HG02870 (cell line): ENCODE measurements at regions not wholly inside any gene's neighbourhood (a gene's known extent, or its start where the extent isn't known, plus 50 kb on each side); places are given as distances from the start of the nearest gene placed in this dataset.

Experiments used
- ATAC-seq: cut with Tn5 transposase; IDR thresholded peaks from one replicate; pipeline ENCODE4 v1.9.1; 2021; ENCODE audit warnings: mild to moderate bottlenecking, moderate library complexity; ENCODE audit not compliant: unreplicated experiment

DNA sequence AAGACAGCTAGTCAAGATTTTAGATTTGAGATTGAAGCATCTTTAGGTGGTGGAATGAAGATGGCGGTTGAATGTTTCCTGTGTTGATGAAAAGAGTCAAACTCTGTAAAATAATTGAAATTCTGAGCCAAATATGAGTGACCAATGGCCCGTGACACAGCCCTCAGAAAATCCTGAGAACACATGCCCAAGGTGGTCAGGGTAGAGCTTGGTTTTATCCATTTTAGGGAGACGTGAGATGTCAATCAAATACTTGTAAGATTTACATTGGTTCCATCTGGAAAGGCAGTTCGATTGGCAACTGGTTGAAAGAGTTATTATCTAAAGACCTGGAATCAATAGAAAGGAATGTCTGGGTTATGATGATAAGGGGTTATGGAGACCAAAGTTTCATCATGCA is 198.0 kb upstream of the AGAP1 start:
- ATAC-seq = no peak

DNA sequence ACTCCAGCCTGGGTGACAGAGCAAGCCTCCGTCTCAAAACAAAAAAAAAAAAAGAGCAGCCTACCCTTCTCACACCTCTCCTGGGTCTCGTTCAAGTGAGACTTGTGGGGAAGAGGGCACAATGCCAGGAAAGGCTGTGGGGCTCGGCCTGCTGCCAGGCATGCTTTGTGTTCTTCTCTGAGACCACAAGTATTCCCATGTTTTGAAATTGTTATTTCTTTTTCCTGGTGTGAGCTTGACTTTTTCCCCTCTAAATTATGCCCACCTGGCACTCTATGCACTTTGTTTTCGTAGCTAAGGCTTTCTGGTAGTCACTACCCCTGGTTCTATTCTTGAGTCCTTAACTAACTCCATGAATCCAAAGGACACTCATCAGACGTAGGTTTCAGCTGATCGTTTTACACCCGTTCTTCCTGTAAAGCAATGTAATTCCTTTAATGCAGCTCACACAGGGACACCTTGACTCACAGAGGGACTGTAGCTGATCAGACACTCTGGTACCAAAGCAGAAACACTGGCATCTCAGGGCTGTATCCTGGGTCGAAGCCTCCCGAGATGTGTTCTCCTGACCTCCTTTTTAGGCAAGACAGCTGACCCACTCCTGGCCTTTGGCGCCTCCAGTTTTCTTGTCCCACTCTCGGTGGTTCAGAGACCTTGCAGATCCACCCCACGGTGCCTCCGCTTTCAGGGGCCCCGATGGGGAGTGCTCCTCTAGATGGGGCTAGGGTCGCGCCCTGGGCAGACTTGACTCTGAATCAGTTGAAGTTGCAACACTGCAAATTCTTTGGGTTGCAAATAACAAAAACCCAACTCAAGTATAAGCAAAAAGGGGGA is 193.3 kb upstream of the AGAP1 start:
- no peak for ATAC-seq

DNA sequence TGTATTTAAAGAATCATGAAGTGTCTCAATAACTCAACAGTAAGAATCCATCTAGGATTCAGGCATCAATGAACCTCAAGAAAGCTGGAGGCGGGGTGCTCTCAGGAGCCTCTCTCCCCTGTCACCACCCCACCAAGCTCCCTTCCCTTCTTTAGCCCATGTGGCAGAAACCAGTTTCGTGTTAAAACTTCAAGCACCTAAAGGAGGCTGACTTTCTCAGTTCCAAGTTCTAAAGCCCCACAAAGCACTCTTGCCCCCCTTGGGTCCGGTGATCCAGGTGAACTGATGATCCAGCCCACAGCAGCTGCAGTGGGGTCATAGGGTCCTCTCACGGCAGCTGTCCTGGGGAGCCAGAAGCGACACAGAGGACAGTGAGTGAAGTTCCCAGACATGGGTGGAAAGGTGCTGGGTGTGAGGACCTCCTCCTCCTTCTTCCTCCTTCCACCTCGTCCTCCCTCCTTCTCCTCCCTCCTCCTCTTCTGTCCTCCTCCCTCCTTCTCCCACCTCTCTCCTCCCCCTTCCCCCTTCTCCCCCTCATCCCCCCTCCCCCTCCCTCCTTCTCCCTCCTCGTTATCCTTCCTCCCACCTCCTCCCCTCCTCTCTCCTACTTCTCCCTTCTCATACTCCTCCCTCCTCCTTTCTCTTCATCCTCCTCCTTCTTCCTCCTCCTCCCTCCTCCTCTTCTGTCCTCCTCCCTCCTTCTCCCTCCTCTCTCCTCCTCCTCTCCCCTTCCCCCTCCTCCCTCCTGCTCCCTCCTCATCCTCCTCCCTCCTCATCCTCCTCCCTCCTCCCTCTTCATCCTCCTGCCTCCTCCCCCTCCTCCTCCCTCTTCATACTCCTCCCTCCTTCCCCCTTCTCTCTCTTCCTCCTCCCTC is 192.4 kb upstream of the AGAP1 start:
- ATAC-seq = no peak

DNA sequence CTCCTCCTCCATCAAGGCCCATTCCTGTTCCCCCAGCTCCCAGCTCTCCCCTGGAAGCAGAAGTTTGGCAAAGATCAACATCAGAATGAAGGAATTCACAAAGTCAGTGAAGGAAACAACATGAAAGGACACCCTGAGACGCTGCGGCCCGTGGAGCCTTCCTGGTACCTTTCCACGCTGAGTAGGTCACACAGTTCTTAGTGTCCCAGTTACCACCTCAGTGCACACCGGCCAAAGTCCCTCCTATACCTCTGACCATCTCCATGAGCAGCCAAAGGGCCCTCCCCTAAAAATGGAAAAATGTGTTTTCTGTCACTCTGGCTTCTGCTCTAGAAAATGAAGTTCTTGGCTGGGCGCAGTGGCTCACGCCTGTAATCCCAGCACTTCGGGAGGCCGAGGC is 191.6 kb upstream of the AGAP1 start:
- no peak for ATAC-seq

DNA sequence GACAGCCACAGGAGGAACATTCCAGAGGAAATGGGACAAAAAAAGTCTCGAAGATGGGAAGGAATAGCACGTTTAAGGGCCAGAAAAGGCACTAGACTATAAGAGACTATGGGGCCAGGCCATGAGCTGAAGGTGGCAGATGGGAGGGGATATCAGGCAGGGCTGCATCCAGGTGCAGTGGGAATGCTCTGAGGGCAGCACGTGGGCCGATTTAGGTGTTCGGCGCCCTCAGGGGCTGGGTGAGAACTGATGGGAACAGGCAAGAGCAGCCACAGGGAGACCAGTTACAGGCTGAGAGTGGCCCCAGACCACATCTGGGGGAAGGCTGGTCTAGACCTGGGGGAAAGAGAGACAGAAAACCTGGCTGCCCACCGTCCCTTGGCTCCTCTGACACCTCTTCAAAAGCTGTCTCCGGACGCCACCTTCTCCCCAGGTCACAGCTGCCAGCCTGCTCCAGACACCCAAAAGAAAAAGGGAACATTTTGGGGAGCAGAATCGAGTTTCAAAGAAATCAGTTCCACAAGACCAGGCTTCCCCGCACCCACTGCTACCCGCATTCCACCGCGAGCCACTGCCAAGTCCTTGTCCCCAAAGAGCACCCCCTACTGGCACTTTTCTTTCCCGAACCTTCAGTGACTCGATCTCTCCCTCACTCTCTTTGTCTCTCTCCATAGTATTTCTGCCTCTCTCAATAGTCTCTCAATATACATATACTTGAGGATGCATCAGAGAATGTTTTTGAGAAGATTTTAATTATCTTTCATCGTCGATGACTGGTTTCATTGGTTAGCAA is 190.1 kb upstream of the AGAP1 start:
- no peak for ATAC-seq

DNA sequence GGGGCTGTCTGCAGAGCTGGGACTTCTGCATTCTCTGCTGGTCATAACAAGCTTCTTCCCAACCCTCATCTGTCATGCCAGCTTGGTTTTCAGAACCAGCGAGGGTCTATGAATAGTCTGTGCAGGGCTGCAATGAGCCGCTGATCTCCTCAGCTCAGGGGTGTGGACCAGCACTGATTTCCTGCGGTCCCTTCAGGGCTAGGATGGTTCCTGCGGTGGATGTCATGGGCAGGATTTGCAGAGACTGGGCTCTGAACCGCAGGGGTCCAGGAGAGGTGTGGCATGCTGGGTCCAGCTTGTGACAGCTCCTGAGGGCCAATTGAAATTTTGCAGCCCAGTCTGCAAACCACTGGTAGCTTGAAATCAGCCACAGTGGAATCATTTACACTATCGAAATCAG is 188.2 kb upstream of the AGAP1 start:
- no peak for ATAC-seq

DNA sequence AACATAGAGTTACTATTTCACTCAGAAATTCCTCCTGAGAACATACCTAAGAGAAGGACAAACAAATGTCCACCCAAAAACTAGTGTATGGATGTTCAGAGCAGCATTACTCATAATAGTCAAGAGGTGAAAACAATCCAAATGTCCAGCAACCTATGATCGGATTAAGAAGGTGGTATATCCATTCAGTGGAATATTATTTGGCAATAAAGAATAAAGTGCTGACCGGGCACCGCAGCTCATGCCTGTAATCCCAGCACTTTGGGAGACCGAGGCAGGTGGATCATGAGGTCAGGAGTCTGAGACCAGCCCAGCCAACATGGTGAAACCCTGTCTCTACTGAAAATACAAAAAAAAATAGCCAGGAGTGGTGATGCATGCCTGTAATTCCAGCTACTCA is 182.8 kb upstream of the AGAP1 start:
- no peak for ATAC-seq

DNA sequence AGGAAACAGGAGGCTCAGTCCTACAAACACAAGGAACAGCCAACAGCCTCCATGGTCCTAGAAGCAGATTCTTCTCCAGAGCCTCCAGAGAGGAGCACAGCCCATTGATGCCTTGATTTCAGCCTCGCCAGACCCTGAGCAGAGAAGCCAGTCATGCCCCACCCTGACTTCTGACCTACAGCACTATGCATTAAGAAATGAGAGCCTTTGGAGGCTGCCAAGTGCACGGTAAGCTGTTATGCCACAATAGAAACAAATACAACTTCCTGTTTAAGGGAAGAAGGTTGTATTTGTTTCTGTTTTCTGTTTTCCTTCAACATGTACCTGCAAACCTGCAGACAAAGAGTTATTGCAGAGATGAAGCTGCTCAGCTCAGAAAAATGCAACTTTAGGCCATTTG is 181.3 kb upstream of the AGAP1 start:
- no peak for ATAC-seq

DNA sequence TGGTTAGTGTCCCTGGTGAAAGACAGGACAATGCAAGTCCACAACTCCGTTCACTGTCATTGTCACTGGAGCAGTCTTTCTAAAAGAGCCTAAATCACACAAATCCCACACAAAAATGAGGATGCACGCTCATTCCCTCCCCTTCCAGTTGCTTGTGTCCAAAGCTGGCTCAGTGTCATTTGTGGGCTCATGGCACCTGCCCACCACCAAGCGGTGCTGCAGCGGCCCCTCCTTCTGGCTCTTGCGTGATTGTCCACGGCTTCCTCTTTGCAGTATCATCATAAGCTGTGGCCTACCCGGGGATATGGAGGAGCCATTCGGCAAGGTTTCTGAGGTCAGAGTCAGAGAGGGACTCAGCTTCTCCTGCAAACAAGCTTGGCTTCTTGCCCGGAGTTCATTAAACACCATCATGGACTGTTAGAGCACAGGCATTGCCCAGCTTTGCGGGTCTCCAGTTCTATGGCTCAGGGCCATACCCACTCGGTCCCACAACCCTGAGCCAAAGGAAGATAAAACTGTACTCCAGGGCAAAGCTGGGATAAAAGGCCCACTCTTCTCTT is 179.4 kb upstream of the AGAP1 start:
- no peak for ATAC-seq

DNA sequence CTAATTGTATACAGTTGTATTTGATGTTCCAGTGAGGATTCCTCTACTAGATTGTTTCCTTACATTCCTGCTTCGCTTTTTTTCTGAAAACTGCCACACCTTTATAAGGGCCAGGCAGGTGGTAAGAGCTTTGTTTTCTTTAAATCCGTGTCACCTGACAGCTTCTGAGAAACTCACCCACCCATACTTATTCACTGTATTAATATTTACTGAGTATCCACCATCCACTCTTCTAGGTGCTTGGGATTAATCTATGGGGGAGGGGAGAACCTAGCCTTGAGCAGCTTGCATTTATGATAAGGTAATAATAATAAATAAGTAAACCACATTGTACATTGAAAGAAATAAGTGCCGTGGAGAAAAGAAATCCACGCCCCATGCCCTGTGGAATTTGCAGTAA is 174.7 kb upstream of the AGAP1 start:
- ATAC-seq = no peak

DNA sequence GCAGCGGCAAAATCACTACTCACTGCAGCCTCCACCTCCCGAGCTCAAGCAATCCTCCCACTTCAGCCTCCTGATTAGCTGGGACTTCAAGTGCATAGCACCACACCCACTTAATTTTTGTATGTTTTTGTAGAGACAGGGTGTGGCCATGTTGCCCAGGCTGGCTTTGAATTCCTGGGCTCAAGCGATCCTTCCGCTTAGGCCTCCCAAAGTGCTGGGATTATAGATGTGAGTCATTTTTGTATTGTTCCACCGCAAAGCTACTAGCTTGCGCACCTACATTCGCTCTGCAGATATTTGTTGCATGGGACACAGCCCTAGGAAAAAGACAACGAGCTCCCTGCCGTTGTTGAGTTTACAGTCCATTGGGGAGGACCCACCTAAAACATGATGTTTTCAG is 173.5 kb upstream of the AGAP1 start:
- no peak for ATAC-seq

DNA sequence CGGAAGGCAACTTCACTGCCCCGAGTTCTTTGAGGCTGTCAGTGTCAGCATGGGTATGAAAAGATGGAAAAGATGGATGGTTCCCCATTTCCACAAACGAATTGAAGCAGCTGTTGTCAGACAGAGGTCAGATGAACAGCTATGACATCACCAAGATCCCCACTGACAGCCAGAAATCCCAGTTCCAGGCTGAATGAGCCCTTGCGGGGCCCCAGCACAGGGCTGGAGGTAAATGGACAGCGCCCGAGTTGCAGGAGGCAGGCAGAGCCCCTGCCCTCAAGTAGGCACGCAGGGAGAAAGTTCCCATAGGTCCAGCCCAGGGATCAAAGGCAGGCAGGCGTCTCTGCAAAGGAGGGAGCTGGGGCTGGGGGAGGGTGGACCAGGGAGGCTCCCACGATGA is 169.5 kb upstream of the AGAP1 start:
- no peak for ATAC-seq

DNA sequence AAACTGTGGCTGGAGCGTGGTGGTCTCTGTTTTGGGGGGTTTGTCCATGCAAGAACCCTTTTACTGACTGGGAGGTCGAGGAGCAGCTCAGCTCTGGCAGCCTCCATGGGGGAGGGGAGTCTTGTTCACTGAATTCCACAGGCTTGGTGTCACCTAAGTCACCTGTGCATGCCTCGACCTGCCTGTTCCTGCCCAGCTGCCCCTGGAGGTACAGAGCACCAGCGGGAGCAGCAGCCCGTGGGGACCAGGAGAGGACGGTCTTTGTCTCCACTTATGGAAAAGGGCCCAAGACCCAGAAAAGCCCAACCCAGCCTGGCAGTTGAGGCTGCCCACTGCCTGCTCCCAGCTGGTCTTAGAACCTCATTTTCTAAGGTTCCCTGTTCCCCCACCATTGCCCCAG is 168.7 kb upstream of the AGAP1 start:
- ATAC-seq = no peak

DNA sequence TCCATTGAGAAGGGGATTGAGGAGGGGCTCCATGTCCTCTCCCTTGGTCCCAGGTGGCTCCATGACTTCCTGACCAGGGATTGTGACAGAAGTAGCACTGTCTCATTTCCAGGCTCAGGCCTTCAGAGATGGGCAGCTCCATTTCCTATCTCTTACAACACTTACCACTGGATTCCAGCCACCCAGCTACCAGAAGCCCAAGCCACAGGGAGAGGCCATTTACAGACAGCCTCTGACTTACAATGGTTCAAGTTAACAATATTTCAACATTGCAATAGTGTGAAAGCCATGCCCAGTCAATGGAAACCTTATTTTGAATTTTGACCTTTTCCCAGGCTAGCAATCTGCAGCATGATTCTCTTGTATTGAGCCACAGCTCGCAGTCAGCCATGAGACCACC is 164.9 kb upstream of the AGAP1 start:
- ATAC-seq = no peak

DNA sequence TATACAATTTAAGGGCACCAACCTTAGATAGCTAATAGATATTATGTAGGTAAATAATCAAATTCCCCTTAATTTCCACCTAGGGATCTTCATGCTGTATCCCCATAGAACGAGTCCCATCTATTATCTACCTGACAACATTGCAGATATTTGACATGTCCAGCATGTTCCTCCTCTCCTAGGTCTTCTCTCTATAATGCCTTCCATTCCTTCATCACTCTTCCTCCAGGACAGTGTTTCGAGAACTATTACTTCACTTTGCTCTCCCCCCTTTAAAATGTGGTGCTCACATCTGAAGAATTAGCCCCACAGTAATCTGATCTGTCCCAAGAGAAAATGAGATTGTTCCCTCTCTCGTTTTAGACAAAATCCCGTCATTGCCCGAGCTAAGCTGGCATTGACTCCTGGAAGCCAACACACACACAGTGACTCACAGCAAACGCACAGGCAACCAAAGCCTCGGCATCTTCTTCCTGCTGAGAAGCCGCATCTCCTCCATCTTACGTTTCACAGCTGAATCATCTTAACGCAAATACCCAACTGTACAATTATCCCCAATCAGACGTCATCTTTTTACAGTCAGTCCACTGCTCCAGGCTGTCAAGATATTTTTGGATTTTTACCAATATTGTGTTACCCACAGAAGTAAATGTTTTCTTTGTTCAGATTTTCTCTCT is 162.9 kb upstream of the AGAP1 start:
- ATAC-seq = no peak

DNA sequence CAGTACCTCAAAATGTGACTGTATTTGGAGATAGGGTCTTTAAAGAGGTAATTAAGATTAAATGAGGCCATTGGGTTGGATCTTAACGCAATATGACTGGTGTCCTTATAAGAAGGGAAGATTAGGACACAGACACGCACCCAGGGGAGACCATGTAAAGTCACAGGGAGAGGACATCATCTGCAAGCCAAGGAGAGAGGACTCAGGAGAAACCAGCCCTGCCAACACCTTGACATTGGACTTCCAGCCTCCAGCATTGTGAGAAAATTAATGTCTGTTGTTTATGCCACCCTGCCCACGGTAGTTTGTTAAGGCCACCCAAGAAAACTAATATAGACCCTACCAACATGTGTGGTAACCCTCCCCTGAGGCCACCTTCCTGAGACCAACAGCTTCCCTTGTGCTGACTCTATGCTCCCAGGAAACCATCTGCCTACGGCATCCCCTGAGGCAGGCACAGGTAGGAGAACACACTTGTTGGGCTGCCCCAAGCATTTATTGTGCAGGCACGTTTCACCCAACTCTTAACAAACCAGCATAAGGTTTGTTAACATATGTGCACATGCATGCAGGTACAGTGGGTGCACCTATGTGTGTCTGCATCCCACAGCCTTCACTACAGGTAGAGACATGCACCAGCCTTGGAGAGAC is 161.5 kb upstream of the AGAP1 start:
- no peak for ATAC-seq

DNA sequence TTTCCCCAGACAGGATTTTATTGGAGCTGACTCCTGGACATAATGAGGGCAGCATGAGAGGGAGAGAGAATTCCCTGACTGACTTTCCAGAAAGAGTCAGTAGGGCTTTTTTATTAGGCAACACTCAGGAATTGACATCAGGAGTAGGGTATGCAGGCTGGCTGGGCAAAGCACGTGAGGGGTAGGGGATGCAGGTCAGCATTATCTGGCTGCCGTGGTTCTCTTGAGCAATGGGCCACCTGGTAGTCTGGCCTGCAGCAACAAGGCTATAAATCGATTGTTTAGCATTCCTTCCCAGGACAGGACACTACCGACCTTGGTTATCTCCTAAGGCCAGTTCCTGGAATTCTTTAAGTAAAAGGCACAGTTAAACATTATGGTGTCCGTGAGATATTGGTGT is 160.8 kb upstream of the AGAP1 start:
- ATAC-seq = no peak

DNA sequence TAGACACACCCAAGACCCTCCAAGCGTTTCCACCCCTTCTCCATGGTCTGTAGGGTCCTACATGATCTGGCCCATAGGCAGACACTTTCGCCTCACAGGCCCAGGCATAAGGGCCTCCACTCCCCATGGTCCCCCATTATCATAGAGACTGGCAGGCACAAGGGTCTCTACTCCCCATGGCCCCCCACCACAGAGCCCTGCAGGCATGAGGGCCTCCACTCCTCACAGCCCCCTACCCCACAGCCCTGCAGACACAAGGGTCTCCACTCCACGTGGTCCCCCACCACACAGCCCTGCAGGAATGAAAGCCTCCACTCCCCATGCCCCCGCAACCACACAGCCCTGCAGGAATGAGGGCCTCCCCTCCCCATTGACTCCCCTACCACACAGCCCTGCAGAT is 159.7 kb upstream of the AGAP1 start:
- no peak for ATAC-seq

DNA sequence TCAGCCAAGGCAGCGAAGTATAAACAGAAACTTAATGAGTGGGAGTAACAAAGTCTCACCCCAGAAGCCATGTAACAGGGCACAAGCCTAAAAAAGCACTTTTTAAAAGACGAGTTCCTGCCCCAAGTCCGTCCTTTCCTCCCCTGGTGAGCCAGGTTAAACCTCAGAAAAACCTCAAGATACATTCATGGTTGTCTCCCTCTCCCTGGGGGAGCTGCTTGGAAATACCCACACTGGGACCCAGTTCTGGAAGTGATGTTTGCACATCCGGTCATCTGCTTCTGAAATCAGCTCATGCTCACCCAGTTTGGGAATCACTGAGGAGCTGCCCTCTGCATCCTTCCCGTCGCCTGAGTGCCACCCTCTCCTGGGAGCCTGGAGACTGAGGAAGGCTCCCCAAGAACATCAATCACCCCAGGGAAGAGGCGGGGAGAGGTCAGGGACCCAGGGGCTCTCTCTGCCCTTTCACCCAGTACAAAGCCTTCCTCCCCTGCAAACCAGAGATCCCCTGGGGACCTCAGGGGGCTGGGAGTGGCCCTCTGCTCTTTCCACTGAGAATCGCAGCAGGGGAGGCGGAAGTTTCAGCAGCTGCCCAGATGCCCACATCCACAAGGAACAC is 150.6 kb upstream of the AGAP1 start:
- no peak for ATAC-seq

DNA sequence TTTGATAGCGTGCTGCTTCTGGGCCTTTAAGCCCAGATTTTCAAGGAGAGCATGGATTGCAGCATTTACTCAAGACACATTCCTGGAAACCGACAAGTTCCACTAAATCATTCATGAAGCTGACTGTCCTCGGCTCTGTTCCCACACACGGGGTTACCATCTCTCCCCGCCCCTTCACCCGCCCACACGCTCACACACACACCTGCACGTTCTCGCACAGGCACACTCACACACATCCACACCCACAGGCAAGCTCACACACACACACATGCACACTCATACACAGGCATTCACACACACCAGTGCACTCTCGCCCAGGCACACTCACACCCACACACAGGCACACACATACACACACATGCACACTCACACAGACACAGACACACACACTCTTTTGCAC is 150.0 kb upstream of the AGAP1 start:
- no peak for ATAC-seq
